Renal cortex interstitium (tissue), 11 donors: ENCODE measurements at regions not wholly inside any gene's neighbourhood (a gene's known extent, or its start where the extent isn't known, plus 50 kb on each side); places are given as distances from the start of the nearest gene placed in this dataset.
"Not testable (repeated sequence)": the region's sequence is repeated elsewhere in the genome, so short reads cannot be mapped to it uniquely, and the experiment has no call there.

Source experiments
- DNase-seq, 11 donors: peaks; one replicate each; pipeline ENCODE4 v3.0.0-alpha.2; 2013; ENCODE audit warnings: low read depth in 9 of 11, low spot score in 4 of 11; ENCODE audit errors: extremely low read depth in 1 of 11

- peak in 10 of 11 donors; percentile 47 to 81 (median 72) for DNase-seq
Observed at GRCh38 chr12:65742018-65743010, 82.0 kb upstream of the HMGA2 start.

GRCh38 chr12:65744236-65744840 is 79.9 kb upstream of the HMGA2 start:
- DNase-seq: not testable (repeated sequence)

- DNase-seq: no peak
Observed at GRCh38 chr12:65747338-65747737, 76.9 kb upstream of the HMGA2 start.

GRCh38 chr12:65748332-65748731 is 76.0 kb upstream of the HMGA2 start:
- no peak for DNase-seq

- no peak for DNase-seq
Observed at GRCh38 chr12:65754290-65754689, 70.0 kb upstream of the HMGA2 start.

GRCh38 chr12:65754744-65755595 is 69.3 kb upstream of the HMGA2 start:
- DNase-seq: peak in 1 of 11 donors; percentile 13

GRCh38 chr12:65755596-65755978 is 68.7 kb upstream of the HMGA2 start:
- DNase-seq: no peak

- no peak for DNase-seq
Observed at GRCh38 chr12:65756267-65756666, 68.0 kb upstream of the HMGA2 start.

- peak in 1 of 11 donors; percentile 6 for DNase-seq
Observed at GRCh38 chr12:65756956-65757511, 67.2 kb upstream of the HMGA2 start.

- DNase-seq: no peak
Observed at GRCh38 chr12:65758401-65758800, 65.9 kb upstream of the HMGA2 start.

GRCh38 chr12:65759735-65760134 is 64.5 kb upstream of the HMGA2 start:
- no peak for DNase-seq

- DNase-seq: peak in 1 of 11 donors; percentile 18
Observed at GRCh38 chr12:65761301-65761700, 63.0 kb upstream of the HMGA2 start.

GRCh38 chr12:65764325-65764724 is 60.0 kb upstream of the HMGA2 start:
- DNase-seq: no peak

GRCh38 chr12:65765436-65765813 is 58.9 kb upstream of the HMGA2 start:
- no peak for DNase-seq

GRCh38 chr12:65769880-65770279 is 54.4 kb upstream of the HMGA2 start:
- no peak for DNase-seq
